Right renal pelvis (tissue), 4 donors: ENCODE measurements at regions not wholly inside any gene's neighbourhood (a gene's known extent, or its start where the extent isn't known, plus 50 kb on each side); places are given as distances from the start of the nearest gene placed in this dataset.

Experiments
- DNase-seq, 4 donors: peaks; one replicate each; pipeline ENCODE4 v3.0.0-alpha.2; 2013; ENCODE audit warnings: low read depth in 4 of 4, low spot score in 3 of 4, missing footprints in 1 of 4

- no peak for DNase-seq
These were observed 170.1 kb upstream of the CADM1 start for GRCh38 chr11:115674176-115674936.

- no peak for DNase-seq
These were observed 169.5 kb upstream of the CADM1 start for GRCh38 chr11:115673720-115674119.

GRCh38 chr11:115672999-115673411, 168.8 kb upstream of the CADM1 start:
- no peak for DNase-seq

GRCh38 chr11:115672412-115672811, 168.2 kb upstream of the CADM1 start:
- no peak for DNase-seq

DNA sequence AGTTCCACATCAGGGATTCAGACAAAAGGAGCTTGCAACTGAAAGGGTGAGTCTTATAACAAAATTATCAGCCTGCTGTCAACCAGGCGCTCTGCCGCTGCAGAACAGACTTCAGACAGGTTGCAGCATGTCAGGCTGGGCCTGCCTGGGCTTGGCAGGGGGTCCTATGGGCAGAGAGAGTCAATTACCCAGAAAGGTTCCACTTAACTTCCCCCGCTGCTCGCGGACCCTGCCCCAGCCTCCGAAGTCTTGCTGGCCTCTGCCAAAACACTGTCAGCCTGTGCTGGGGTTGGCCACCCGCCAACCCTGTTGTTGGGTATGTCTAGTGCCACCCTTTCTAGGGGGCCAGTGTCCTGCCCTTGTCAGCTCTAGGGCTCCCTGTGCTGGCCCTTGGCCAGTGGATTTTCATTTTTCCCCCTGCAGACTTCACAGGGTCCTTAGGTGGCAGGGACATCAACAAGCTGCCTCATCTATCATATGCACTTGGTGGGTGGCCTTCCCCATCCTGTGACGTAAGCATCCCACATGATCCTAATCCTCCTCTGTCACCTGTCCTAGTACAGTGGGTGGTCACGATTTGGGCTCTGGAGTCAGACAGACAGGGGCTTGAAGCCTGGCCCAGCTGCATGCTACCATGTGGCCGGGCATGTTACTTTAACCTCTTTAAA, 166.5 kb upstream of the CADM1 start:
- no peak for DNase-seq

- no peak for DNase-seq
These were observed 161.7 kb upstream of the CADM1 start for GRCh38 chr11:115665958-115666357.

- no peak for DNase-seq
These were observed 161.1 kb upstream of the CADM1 start for GRCh38 chr11:115665175-115665821.

DNA sequence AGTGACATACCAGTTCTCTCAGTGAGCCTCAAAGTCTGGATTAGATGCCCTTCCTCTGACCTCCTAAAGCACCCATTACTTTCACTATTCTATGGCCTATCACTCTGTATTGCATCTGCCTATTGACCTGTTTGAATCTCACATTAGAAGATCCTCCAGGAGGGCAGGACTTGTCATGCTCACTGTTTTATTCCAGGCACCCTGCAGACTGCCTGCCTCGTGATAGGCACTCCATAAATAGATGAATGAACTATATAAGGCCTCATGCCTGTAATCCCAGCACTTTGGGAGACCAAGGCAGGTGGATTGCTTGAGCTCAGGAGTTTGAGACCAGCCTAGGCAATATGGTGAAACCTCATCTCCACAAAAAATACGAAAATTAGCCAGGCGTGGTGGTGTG, 160.1 kb upstream of the CADM1 start:
- no peak for DNase-seq

DNA sequence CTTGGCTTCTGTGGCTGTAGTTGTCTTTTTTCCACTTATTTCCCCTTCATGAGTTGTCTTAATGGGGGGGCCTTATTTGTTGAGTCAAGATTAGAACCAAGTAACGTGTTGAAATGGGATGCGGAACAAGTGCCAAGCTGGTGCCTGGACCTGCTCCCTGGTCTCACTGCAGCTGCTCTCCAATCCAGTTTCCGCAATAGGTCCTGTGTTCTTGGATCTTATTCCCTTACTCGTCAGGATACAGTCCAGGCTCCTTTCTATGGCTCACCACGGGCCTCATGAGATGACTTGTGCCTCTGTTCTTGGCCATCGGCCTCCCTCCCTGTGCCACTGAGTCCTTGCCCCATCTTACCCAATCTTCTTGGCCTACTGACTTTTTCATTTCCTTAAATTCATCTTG, 159.6 kb upstream of the CADM1 start:
- DNase-seq = no peak

DNA sequence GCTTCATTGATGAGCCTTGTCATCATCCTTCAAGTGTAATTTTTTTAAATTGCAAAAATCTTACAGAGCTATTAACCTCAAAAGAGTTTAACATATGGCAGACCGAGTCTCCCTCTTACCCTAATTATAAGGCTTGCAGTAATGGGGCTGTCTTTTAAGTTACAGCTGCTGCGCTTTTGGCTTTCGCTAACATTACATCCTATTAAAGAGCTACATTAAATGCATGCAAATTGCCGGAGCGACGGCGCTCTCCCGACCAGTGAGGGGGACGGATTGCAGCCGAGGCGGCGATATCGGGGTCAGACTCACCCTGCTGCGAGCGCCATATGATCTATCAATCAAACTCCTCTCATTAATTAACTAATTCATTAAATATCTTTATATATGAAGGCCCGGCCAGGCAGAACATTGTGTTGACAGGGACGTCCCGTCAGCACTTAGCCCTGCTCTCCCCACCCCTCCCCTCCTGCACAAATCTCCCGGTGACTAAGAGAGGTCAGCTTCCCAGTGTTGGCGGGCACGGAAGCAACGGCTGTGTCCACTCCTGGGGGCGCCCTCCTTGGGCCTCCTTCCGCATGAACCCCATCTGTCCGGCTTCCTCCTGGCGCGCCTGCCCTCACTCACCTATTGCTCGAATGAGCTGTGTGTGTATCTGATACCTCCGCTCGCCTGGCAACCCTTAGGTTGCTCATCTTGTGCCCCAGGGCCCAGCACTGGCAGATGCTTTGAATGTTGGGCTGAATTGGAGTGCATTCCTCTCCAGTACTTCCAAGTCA, 156.0 kb upstream of the CADM1 start:
- DNase-seq = no peak

DNA sequence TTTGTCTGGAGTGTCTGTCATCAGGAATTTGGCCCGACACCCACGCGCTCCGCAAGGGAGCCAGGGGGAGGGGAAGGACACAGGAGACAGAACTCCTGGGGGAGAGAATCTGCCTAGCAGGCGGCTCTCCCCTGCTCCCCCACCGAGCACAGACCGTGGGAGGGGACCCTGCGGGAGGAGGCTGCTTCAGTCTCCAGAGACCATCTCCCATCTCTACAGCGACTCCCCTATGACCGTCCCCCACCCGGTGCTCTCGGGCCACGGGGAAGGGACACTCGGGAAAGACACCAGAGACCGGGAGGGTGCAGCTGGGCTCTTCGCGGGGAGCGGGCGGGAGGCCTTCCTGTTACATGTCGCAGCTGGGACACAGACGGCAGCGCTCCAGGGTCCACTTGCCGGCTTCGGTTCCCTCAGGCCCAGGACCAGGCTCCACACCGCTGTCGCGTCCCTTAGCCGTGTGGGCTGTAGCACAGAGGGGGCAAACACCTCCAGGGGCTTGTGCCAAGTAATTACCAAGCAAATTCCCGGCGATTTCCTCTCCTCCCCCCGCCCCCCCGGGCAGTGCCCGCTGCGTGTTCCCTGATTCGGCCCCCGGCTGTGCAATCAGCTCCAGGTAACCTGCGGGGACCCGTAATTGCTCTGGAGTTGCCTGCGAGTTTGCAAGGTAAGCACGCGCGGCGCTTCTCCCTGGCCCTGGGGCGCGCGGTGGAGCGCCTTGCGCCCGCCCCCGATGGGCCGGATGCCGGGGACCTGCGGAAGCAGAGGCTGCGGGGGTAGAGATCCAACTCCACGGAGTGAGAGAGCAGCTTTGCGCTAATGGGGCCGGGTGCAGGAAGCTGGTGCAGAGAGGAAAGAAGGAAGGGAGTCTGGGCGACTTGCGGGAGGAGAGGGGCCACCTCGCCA, 155.1 kb upstream of the CADM1 start:
- DNase-seq = no peak

DNA sequence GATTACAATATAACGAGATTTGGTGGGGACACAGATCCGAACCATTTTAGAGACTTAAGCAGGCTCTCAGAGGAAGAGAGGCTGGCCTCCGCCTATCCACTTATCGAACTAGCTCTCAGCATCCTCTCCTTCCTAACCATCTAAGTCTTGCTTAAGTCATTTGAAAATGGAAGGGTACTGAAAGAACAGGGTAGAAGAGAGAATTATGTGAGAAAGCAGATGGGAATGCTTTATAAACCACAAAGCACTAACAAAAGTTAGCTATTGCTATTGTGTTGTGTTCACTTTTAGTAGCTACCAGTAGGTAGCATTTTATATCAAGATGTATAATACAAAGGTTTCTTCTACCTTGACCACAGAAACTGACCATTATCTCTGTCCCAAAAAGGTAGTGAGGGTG, 153.4 kb upstream of the CADM1 start:
- DNase-seq = no peak

- DNase-seq = no peak
These were observed 152.5 kb upstream of the CADM1 start for GRCh38 chr11:115656669-115657068.

GRCh38 chr11:115656041-115656440, 151.8 kb upstream of the CADM1 start:
- no peak for DNase-seq

GRCh38 chr11:115654792-115655191, 150.6 kb upstream of the CADM1 start:
- no peak for DNase-seq

GRCh38 chr11:115653926-115654325, 149.7 kb upstream of the CADM1 start:
- DNase-seq = no peak

- DNase-seq = no peak
These were observed 148.9 kb upstream of the CADM1 start for GRCh38 chr11:115653076-115653475.

DNA sequence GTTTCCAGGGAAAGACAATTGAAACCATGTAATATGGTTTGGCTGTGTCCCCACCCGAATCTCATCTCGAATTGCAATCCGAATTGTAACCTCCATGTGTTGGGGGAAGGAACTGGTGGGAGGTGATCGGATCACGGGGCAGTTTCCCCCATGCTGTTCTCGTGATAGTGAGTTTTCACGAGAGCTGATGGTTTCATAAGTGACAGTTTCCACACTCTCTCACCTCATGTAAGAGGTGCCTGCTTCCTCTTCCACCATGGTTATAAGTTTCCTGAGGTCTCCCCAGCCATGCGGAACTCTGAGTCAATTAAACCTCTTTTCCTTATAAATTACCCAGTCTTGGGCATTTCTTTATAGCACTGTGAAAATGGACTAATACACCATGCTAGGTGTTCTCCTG, 148.3 kb upstream of the CADM1 start:
- DNase-seq = no peak

DNA sequence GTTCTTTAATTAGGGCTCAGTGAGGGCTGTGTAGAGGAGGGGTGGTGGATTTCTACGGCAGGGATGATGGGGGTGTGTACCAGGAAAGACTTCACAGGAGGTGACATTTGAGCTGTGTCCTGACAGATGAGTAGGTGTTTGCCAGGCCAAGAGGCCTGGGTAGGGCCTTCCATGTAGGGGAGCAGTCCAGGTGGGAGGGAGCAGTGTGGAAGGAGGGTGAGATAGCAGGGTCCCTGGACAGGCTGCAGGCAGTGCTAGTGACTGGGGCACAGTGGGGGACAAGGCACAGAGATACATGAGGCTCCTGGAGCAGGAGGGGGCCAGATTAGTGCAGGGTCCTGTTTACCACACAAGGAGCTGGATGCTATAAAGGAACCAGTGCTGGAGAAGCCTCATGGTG, 147.9 kb upstream of the CADM1 start:
- no peak for DNase-seq

DNA sequence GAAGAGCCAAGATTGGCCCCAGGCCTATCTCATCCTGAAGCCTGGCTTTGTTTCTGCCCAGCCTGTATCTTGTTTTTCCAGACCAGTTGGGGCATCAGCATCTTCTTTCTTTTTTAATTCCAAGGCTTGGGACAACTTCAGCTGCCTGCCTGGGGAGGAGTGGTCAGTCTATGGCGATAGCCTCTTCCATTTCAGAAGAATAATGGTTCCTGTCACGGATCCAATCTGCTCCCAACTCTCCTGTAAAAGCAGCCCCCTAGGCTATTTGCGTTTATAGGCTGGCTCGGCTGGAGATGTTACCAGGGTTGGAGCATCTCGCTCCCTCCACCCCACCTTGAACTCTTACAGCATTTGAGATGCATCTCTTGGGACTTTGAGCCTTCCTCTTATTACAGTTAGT, 145.2 kb upstream of the CADM1 start:
- no peak for DNase-seq
